SK-N-SH treated with all-trans-retinoic acid at 6 μM for 48 hours (cell line): ENCODE measurements at regions not wholly inside any gene's neighbourhood (a gene's known extent, or its start where the extent isn't known, plus 50 kb on each side); places are given as distances from the start of the nearest gene placed in this dataset.

Source experiments
- ATAC-seq: fragments of 200-7000 bp; cut with Tn5 transposase; 3 replicates; pipeline ENCODE4 v1.9.1; 2020; ENCODE audit warnings: mild to moderate bottlenecking, moderate library complexity
- ARNTL ChIP-seq: fragments of 450-650 bp; formaldehyde crosslinking; IDR thresholded peaks from 2 replicates; pipeline ENCODE4 v1.5.0; 2020; ENCODE audit warnings: low read depth, mild to moderate bottlenecking, moderate library complexity, borderline replicate concordance
- CREB5 ChIP-seq: fragments of 250-450 bp; sonication (Bioruptor Pico); IDR thresholded peaks from 2 replicates; pipeline ENCODE4 v1.5.1; 2020; ENCODE audit warnings: low read depth, mild to moderate bottlenecking, moderate library complexity
- CSDC2 ChIP-seq: fragments of 250-450 bp; sonication (Bioruptor Pico); IDR thresholded peaks from 2 replicates; pipeline ENCODE4 v1.5.0; 2020; ENCODE audit warnings: mild to moderate bottlenecking, moderate library complexity
- CSRNP3 ChIP-seq: fragments of 250-450 bp; sonication (Bioruptor Pico); IDR thresholded peaks from 2 replicates; pipeline ENCODE4 v1.5.1; 2021; ENCODE audit warnings: mild to moderate bottlenecking, moderate library complexity
- ESRRG ChIP-seq: fragments of 250-450 bp; sonication (Bioruptor Pico); IDR thresholded peaks from 2 replicates; pipeline ENCODE4 v1.6.1; 2021; ENCODE audit warnings: mild to moderate bottlenecking
- GLIS3 ChIP-seq: fragments of 250-450 bp; sonication (Bioruptor Pico); IDR thresholded peaks from 2 replicates; pipeline ENCODE4 v1.5.0; 2020; ENCODE audit warnings: mild to moderate bottlenecking, moderate library complexity
- ISL1 ChIP-seq: fragments of 250-450 bp; sonication (Bioruptor Pico); IDR thresholded peaks from 2 replicates; pipeline ENCODE4 v2.1.2; 2022; ENCODE audit warnings: mild to moderate bottlenecking, moderate library complexity
- OSR1 ChIP-seq: fragments of 250-450 bp; sonication (Bioruptor Pico); IDR thresholded peaks from 2 replicates; pipeline ENCODE4 v1.8.0; 2022; ENCODE audit warnings: moderate library complexity, mild to moderate bottlenecking, inconsistent platforms
- PATZ1 ChIP-seq: fragments of 250-450 bp; sonication (Bioruptor Pico); IDR thresholded peaks from 2 replicates; pipeline ENCODE4 v1.8.0; 2020; ENCODE audit warnings: mild to moderate bottlenecking, moderate library complexity, borderline replicate concordance
- POU6F1 ChIP-seq: fragments of 250-450 bp; sonication (Bioruptor Pico); IDR thresholded peaks from 2 replicates; pipeline ENCODE4 v1.8.0; 2021; ENCODE audit warnings: low read depth, mild to moderate bottlenecking, moderate library complexity, borderline replicate concordance
- PPARA ChIP-seq: fragments of 250-450 bp; sonication (Bioruptor Pico); IDR thresholded peaks from 2 replicates; pipeline ENCODE4 v1.5.0; 2020; ENCODE audit warnings: mild to moderate bottlenecking, borderline replicate concordance
- RARB ChIP-seq: fragments of 250-450 bp; sonication (Bioruptor Pico); IDR thresholded peaks from 2 replicates; pipeline ENCODE4 v1.8.0; 2021; ENCODE audit warnings: mild to moderate bottlenecking, moderate library complexity
- SNAI2 ChIP-seq: fragments of 250-450 bp; sonication (Bioruptor Pico); IDR thresholded peaks from 2 replicates; pipeline ENCODE4 v1.5.0; 2020; ENCODE audit warnings: mild to moderate bottlenecking, moderate library complexity
- TCF4 ChIP-seq: fragments of 250-450 bp; sonication (Bioruptor Pico); IDR thresholded peaks from 2 replicates; pipeline ENCODE4 v1.8.0; 2021; ENCODE audit warnings: mild to moderate bottlenecking, moderate library complexity, borderline replicate concordance
- TOX ChIP-seq: fragments of 250-450 bp; sonication (Bioruptor Pico); IDR thresholded peaks from 2 replicates; pipeline ENCODE4 v1.8.0; 2021; ENCODE audit warnings: mild to moderate bottlenecking, moderate library complexity, borderline replicate concordance
- TSHZ2 ChIP-seq: fragments of 250-450 bp; sonication (Bioruptor Pico); IDR thresholded peaks from 2 replicates; pipeline ENCODE4 v1.5.0; 2020; ENCODE audit warnings: mild to moderate bottlenecking, moderate library complexity
- ZC3H10 ChIP-seq: fragments of 250-450 bp; sonication (Bioruptor Pico); IDR thresholded peaks from 2 replicates; pipeline ENCODE4 v1.5.1; 2021; ENCODE audit warnings: mild to moderate bottlenecking, moderate library complexity
- ZFP3 ChIP-seq: fragments of 250-450 bp; sonication (Bioruptor Pico); IDR thresholded peaks from 2 replicates; pipeline ENCODE4 v1.5.0; 2020; ENCODE audit warnings: mild to moderate bottlenecking, moderate library complexity
- ZNF565 ChIP-seq: fragments of 450-650 bp; formaldehyde crosslinking; conservative IDR thresholded peaks from 2 replicates; pipeline ENCODE4 v1.5.0; 2020; ENCODE audit warnings: low read depth, mild to moderate bottlenecking, moderate library complexity
- ZNF70 ChIP-seq: fragments of 450-650 bp; formaldehyde crosslinking; IDR thresholded peaks from 2 replicates; pipeline ENCODE4 v1.5.0; 2020; ENCODE audit warnings: mild to moderate bottlenecking, moderate library complexity

GRCh38 chr1:90358448-90358847 is 358.7 kb downstream of the BARHL2 start:
- TF ChIP-seq TSHZ2 (CRISPR knock-in tag) (no peak), ESRRG (CRISPR knock-in tag) (no peak), TOX (CRISPR knock-in tag) (no peak), ZFP3 (CRISPR knock-in tag) (no peak), ISL1 (CRISPR knock-in tag) (no peak), ZNF70 (CRISPR knock-in tag) (no peak), ARNTL (CRISPR knock-in tag) (no peak), PPARA (no peak), ZC3H10 (CRISPR knock-in tag) (no peak), PATZ1 (CRISPR knock-in tag) (no peak), TCF4 (CRISPR knock-in tag) (no peak), SNAI2 (no peak), OSR1 (CRISPR knock-in tag) (no peak), GLIS3 (CRISPR knock-in tag) (no peak), CSRNP3 (no peak), ZNF565 (no peak), RARB (CRISPR knock-in tag) (no peak), POU6F1 (CRISPR knock-in tag) (no peak), CREB5 (no peak)
- ATAC-seq, result no peak

GRCh38 chr1:90357995-90358394 is 359.1 kb downstream of the BARHL2 start:
- ATAC-seq, result no peak
- TF ChIP-seq POU6F1 (CRISPR knock-in tag) (no peak), CSDC2 (no peak), GLIS3 (CRISPR knock-in tag) (no peak), ZC3H10 (CRISPR knock-in tag) (no peak), TOX (CRISPR knock-in tag) (no peak), ARNTL (CRISPR knock-in tag) (no peak)
- TF ChIP-seq, all 23 proteins: peak for 0

- TF ChIP-seq ZFP3 (CRISPR knock-in tag), result no peak
- no peak for TF ChIP-seq TOX (CRISPR knock-in tag)
- TF ChIP-seq PPARA, result no peak
- TF ChIP-seq TSHZ2 (CRISPR knock-in tag), result no peak
- no peak for TF ChIP-seq GLIS3 (CRISPR knock-in tag)
- TF ChIP-seq PATZ1 (CRISPR knock-in tag), result no peak
- TF ChIP-seq, all 23 proteins: peak for 0
- ATAC-seq, result no peak
Observed at GRCh38 chr1:90356991-90357390, 360.1 kb downstream of the BARHL2 start.
